Left ventricle myocardium inferior (tissue), 1 donor: ENCODE measurements at regions not wholly inside any gene's neighbourhood (a gene's known extent, or its start where the extent isn't known, plus 50 kb on each side); places are given as distances from the start of the nearest gene placed in this dataset.
"Not testable (repeated sequence)": the region's sequence is repeated elsewhere in the genome, so short reads cannot be mapped to it uniquely, and the experiment has no call there.

Experiments
- DNase-seq: peaks from one replicate; pipeline ENCODE4 v3.0.0-alpha.2; 2020
- H3K27ac ChIP-seq: fragments of 200-600 bp; replicated peaks from 2 replicates; pipeline ENCODE4 v1.8.0; 2021
- H3K27me3 ChIP-seq: fragments of 200-600 bp; 2 replicates; pipeline ENCODE4 v1.8.0; 2021; ENCODE audit warnings: low read depth
- H3K36me3 ChIP-seq: fragments of 200-600 bp; 2 replicates; pipeline ENCODE4 v1.8.0; 2021
- H3K4me1 ChIP-seq: fragments of 200-600 bp; 2 replicates; pipeline ENCODE4 v1.8.0; 2021
- H3K4me3 ChIP-seq: fragments of 200-600 bp; 2 replicates; pipeline ENCODE4 v1.8.0; 2021; ENCODE audit warnings: mild to moderate bottlenecking, moderate library complexity
- H3K9me3 ChIP-seq: fragments of 200-600 bp; replicated peaks from 2 replicates; pipeline ENCODE4 v1.8.0; 2021
- CTCF ChIP-seq: fragments of 200-600 bp; IDR thresholded peaks from 2 replicates; pipeline ENCODE4 v1.8.0; 2021; ENCODE audit warnings: antibody characterized with exemption, mild to moderate bottlenecking, borderline replicate concordance
- intact Hi-C: fragments of 100-400 bp; cut with micrococcal nuclease; formaldehyde crosslinking; loops from one replicate; pipeline ENCODE4 v1.11.0; 2022
- donor health status: DM: no; HTN: yes; CAD: no; lungs with severe emphysema.

- intact Hi-C loops = no loop called here
- peak overlapping the region; percentile 39 for H3K27ac ChIP-seq
- no peak for DNase-seq
- H3K27me3 ChIP-seq = no peaks in the 10 kb centered on the region
- no peak for TF ChIP-seq CTCF
- H3K4me3 ChIP-seq = no peak overlapping the region
- H3K9me3 ChIP-seq = no peaks in the 10 kb centered on the region
- H3K36me3 ChIP-seq = no peaks in the 10 kb centered on the region
- peaks cover 13% of the 10 kb centered on the region for H3K4me1 ChIP-seq
Measured at GRCh38 chr1:68916221-68916902, 419.5 kb upstream of the DEPDC1 start.

- no peaks in the 10 kb centered on the region for H3K9me3 ChIP-seq
- TF ChIP-seq CTCF = no peak
- H3K27ac ChIP-seq = no peak overlapping the region
- H3K4me3 ChIP-seq = no peak overlapping the region
- peaks cover 13% of the 10 kb centered on the region for H3K4me1 ChIP-seq
- no peaks in the 10 kb centered on the region for H3K27me3 ChIP-seq
- no peak for DNase-seq
- no peaks in the 10 kb centered on the region for H3K36me3 ChIP-seq
- intact Hi-C loops = no loop called here
Measured at GRCh38 chr1:68917456-68917855, 420.6 kb upstream of the DEPDC1 start.

GRCh38 chr1:68918563-68918962 is 421.7 kb upstream of the DEPDC1 start:
- H3K36me3 ChIP-seq = no peaks in the 10 kb centered on the region
- no peaks in the 10 kb centered on the region for H3K27me3 ChIP-seq
- H3K27ac ChIP-seq = no peak overlapping the region
- intact Hi-C loops = no loop called here
- no peak overlapping the region for H3K4me3 ChIP-seq
- no peaks in the 10 kb centered on the region for H3K9me3 ChIP-seq
- H3K4me1 ChIP-seq = peaks cover 13% of the 10 kb centered on the region
- DNase-seq = no peak
- no peak for TF ChIP-seq CTCF

GRCh38 chr1:68919075-68919474 is 422.2 kb upstream of the DEPDC1 start:
- no peaks in the 10 kb centered on the region for H3K9me3 ChIP-seq
- intact Hi-C loops = no loop called here
- no peak for TF ChIP-seq CTCF

GRCh38 chr1:68923475-68924088 is 426.7 kb upstream of the DEPDC1 start:
- H3K36me3 ChIP-seq, H3K4me3 ChIP-seq, H3K4me1 ChIP-seq, intact Hi-C loops, H3K9me3 ChIP-seq, DNase-seq, H3K27me3 ChIP-seq, H3K27ac ChIP-seq: not testable (repeated sequence)

More at GRCh38 chr1:68919075-68919474, 422.2 kb upstream of the DEPDC1 start:
- DNase-seq = no peak
- H3K4me3 ChIP-seq = no peak overlapping the region
- peaks cover 13% of the 10 kb centered on the region for H3K4me1 ChIP-seq
- H3K27me3 ChIP-seq = no peaks in the 10 kb centered on the region
- no peaks in the 10 kb centered on the region for H3K36me3 ChIP-seq
- H3K27ac ChIP-seq = no peak overlapping the region

- intact Hi-C loops = no loop called here
- DNase-seq = no peak
- no peak for TF ChIP-seq CTCF
- no peak overlapping the region for H3K4me3 ChIP-seq
- H3K9me3 ChIP-seq = no peaks in the 10 kb centered on the region
- no peak overlapping the region for H3K27ac ChIP-seq
- H3K4me1 ChIP-seq = no peaks in the 10 kb centered on the region
- no peaks in the 10 kb centered on the region for H3K36me3 ChIP-seq
- no peaks in the 10 kb centered on the region for H3K27me3 ChIP-seq
Measured at GRCh38 chr1:68930101-68930500, 433.2 kb upstream of the DEPDC1 start.
